Ovary (tissue), 3 donors: ENCODE measurements at regions not wholly inside any gene's neighbourhood (a gene's known extent, or its start where the extent isn't known, plus 50 kb on each side); places are given as distances from the start of the nearest gene placed in this dataset.
"Not testable (repeated sequence)": the region's sequence is repeated elsewhere in the genome, so short reads cannot be mapped to it uniquely, and the experiment has no call there.

Experiments used
- CTCF ChIP-seq, 3 donors: fragments of 450-650 bp in 2 of 3; fragments of 200-600 bp in 1 of 3; IDR thresholded peaks; one replicate each; pipeline versions ENCODE4 v1.5.1 to v1.8.0; 2016 to 2022; ENCODE audit warnings: antibody characterized with exemption in 3 of 3, mild to moderate bottlenecking in 1 of 3
- POLR2A ChIP-seq: fragments of 450-650 bp; IDR thresholded peaks from one replicate; pipeline ENCODE4 v1.6.1; 2017; ENCODE audit warnings: antibody characterized with exemption, mild to moderate bottlenecking, moderate library complexity
- donor health status: DM: no; HTN: no; CAD: no.

GRCh38 chr12:131447636-131448035 lies 263.3 kb upstream of the SFSWAP start:
- not testable (repeated sequence) for TF ChIP-seq CTCF (IDR thresholded peaks at IDR 0.05); POLR2A
